ENCODE measurements at regions not wholly inside any gene's neighbourhood (a gene's known extent, or its start where the extent isn't known, plus 50 kb on each side); places are given as distances from the start of the nearest gene placed in this dataset.

- no peak overlapping the region for H3K4me3 ChIP-seq (ENCODE audit: low read depth, low read length)
- no peaks in the 10 kb centered on the region for H3K9me3 Mint-ChIP-seq (ENCODE audit: unreplicated experiment)
- no TSS peak for BruUV-seq (replicated peaks)
- no peaks in the 10 kb centered on the region for H3K27me3 ChIP-seq (replicated peaks; ENCODE audit: control insufficient read depth, insufficient read depth, low read length)
- H3K36me3 ChIP-seq (ENCODE audit: control insufficient read depth, insufficient read depth, low read length): no peaks in the 10 kb centered on the region
- H3K27ac Mint-ChIP-seq (ENCODE audit: unreplicated experiment): no peak overlapping the region
- ChIA-PET POLR2A (no interaction called here), CTCF (no interaction called here)
- no peak overlapping the region for H3K4me3 Mint-ChIP-seq (ENCODE audit: unreplicated experiment)
- no peaks in the 10 kb centered on the region for H3K36me3 Mint-ChIP-seq (ENCODE audit: insufficient read depth, unreplicated experiment)
- H3K27me3 Mint-ChIP-seq (ENCODE audit: insufficient read depth, unreplicated experiment): peaks cover 17% of the 10 kb centered on the region
- no peaks in the 10 kb centered on the region for H3K4me1 Mint-ChIP-seq (ENCODE audit: low read depth, unreplicated experiment)
- TF ChIP-seq CTCF (IDR thresholded peaks at IDR 0.05; ENCODE audit: insufficient read depth in 1 of 2, low read depth in 1 of 2, low read length in 1 of 2, severe bottlenecking in 1 of 2, unreplicated experiment in 1 of 2): no peak
- H3K4me1 ChIP-seq: no peaks in the 10 kb centered on the region
- no peak for DNase-seq
- H3K9me3 ChIP-seq: no peaks in the 10 kb centered on the region
- intact Hi-C loops (cut with micrococcal nuclease; ENCODE audit: unreplicated experiment): no loop called here
These were observed 549.0 kb downstream of the REEP3 start for GRCh38 chr10:64070241-64070640.

- H3K27me3 ChIP-seq (replicated peaks; ENCODE audit: control insufficient read depth, insufficient read depth, low read length): no peaks in the 10 kb centered on the region
- DNase-seq: no peak
- H3K4me3 ChIP-seq (ENCODE audit: low read depth, low read length): no peak overlapping the region
- TF ChIP-seq CTCF (IDR thresholded peaks at IDR 0.05; ENCODE audit: insufficient read depth in 1 of 2, low read depth in 1 of 2, low read length in 1 of 2, severe bottlenecking in 1 of 2, unreplicated experiment in 1 of 2): no peak
- Mint-ChIP-seq H3K9me3 (ENCODE audit: unreplicated experiment) (no peaks in the 10 kb centered on the region), H3K36me3 (ENCODE audit: insufficient read depth, unreplicated experiment) (no peaks in the 10 kb centered on the region), H3K4me1 (ENCODE audit: low read depth, unreplicated experiment) (no peaks in the 10 kb centered on the region), H3K4me3 (ENCODE audit: unreplicated experiment) (no peak overlapping the region), H3K27me3 (ENCODE audit: insufficient read depth, unreplicated experiment) (peaks cover 17% of the 10 kb centered on the region), H3K27ac (ENCODE audit: unreplicated experiment) (no peak overlapping the region)
- intact Hi-C loops (cut with micrococcal nuclease; ENCODE audit: unreplicated experiment): no loop called here
- POLR2A ChIA-PET: no interaction called here
- H3K9me3 ChIP-seq: no peaks in the 10 kb centered on the region
- no peaks in the 10 kb centered on the region for H3K36me3 ChIP-seq (ENCODE audit: control insufficient read depth, insufficient read depth, low read length)
- CTCF ChIA-PET: no interaction called here
- no TSS peak for BruUV-seq (replicated peaks)
- H3K4me1 ChIP-seq: no peaks in the 10 kb centered on the region
These were observed 550.0 kb downstream of the REEP3 start for GRCh38 chr10:64071218-64071617.

DNA sequence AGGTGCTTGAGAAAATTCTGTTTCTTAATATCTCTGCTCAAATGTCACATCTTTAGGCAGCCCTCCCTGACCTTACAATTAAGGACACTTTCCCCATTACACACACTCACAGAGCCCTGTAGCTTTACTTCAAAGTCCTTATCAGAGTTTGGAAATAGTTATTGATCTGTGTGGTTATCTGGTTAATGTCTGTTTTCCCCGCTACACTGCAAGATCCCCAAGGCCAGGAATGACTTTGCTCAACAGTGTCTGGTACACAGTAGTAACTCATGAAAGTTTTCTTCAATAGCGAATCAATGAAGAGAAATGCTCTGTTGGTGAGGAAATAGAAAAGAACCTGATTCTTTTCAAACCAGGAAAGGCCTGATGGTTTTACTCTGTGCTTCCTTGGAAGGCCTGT is 554.4 kb downstream of the REEP3 start:
- ChIA-PET POLR2A (no interaction called here), CTCF (no interaction called here)
- no peaks in the 10 kb centered on the region for H3K9me3 ChIP-seq
- no peaks in the 10 kb centered on the region for H3K4me1 ChIP-seq
- Mint-ChIP-seq H3K36me3 (ENCODE audit: insufficient read depth, unreplicated experiment) (no peaks in the 10 kb centered on the region), H3K4me1 (ENCODE audit: low read depth, unreplicated experiment) (no peaks in the 10 kb centered on the region), H3K27me3 (ENCODE audit: insufficient read depth, unreplicated experiment) (peaks cover 22% of the 10 kb centered on the region), H3K27ac (ENCODE audit: unreplicated experiment) (no peak overlapping the region), H3K9me3 (ENCODE audit: unreplicated experiment) (no peaks in the 10 kb centered on the region), H3K4me3 (ENCODE audit: unreplicated experiment) (no peak overlapping the region)
- intact Hi-C loops (cut with micrococcal nuclease; ENCODE audit: unreplicated experiment): no loop called here
- no peaks in the 10 kb centered on the region for H3K36me3 ChIP-seq (ENCODE audit: control insufficient read depth, insufficient read depth, low read length)
- BruUV-seq (replicated peaks): no TSS peak
- no peak overlapping the region for H3K4me3 ChIP-seq (ENCODE audit: low read depth, low read length)
- no peak for DNase-seq
- no peak for TF ChIP-seq CTCF (IDR thresholded peaks at IDR 0.05; ENCODE audit: insufficient read depth in 1 of 2, low read depth in 1 of 2, low read length in 1 of 2, severe bottlenecking in 1 of 2, unreplicated experiment in 1 of 2)
- H3K27me3 ChIP-seq (replicated peaks; ENCODE audit: control insufficient read depth, insufficient read depth, low read length): no peaks in the 10 kb centered on the region

Measured in Caco-2 (cell line).